K562 (cell line): ENCODE measurements at regions not wholly inside any gene's neighbourhood (a gene's known extent, or its start where the extent isn't known, plus 50 kb on each side); places are given as distances from the start of the nearest gene placed in this dataset.

Experiments used
- ATAC-seq: fragments of 200-7000 bp; cut with Tn5 transposase; 3 replicates; pipeline ENCODE4 v1.9.1; 2020; ENCODE audit warnings: moderate library complexity
- BruUV-seq: library from RNA; stranded (reverse); fragments of 400-500 nt; replicated peaks from 2 replicates; lab custom pipeline; 2021; lab: Mats Ljungman, UMichigan
- CTCF ChIA-PET: fragments of 300-600 bp; formaldehyde crosslinking; extraction: SDS; loops from one replicate; lab custom pipeline; 2021; ENCODE audit warnings: low intra/inter-chr PET ratio; lab: Yijun Ruan, JAX
- POLR2A ChIA-PET: fragments of 300-600, 350-650 bp; sonication (Branson Sonifier 250); formaldehyde crosslinking; extraction: SDS; loops from one replicate; lab custom pipeline; 2021; ENCODE audit warnings: antibody characterized with exemption, inconsistent platforms; lab: Yijun Ruan, JAX
- DNase-seq, 4 experiments: peaks; one replicate each; pipeline versions ENCODE4 v3.0.0 to v3.0.0-alpha.2; 2011 to 2018; ENCODE audit warnings: low spot score in 3 of 4, mixed read lengths in 3 of 4; ENCODE audit errors: extremely low read depth in 1 of 4
- FAIRE-seq: peaks from 2 replicates; lab custom pipeline; 2011; peaks lifted over from hg19 to GRCh38; lab: Jason Lieb, UNC
- H2AFZ ChIP-seq: 2 replicates; pipeline ENCODE4 v1.6.0; 2011; ENCODE audit warnings: low read depth, low read length, control low read depth, inconsistent platforms
- H3K27ac ChIP-seq: fragments of 200-600 bp; 3 replicates; pipeline ENCODE4 v1.8.0; 2011; ENCODE audit warnings: low read depth, mild to moderate bottlenecking, control low read depth, inconsistent platforms, low read length, moderate library complexity, mixed read lengths; ENCODE audit errors: extremely low read depth
- H3K27me3 ChIP-seq, 2 experiments: fragments of 300-600 bp in 1 of 2; 2 replicates in 1 of 2; 3 replicates in 1 of 2; pipeline versions ENCODE4 v1.6.0 to v1.8.0; 2011; ENCODE audit warnings: inconsistent platforms in 2 of 2, low read length in 2 of 2, mild to moderate bottlenecking in 1 of 2, mixed read lengths in 1 of 2, moderate library complexity in 1 of 2; ENCODE audit not compliant: control insufficient read depth in 2 of 2, insufficient read depth in 2 of 2
- H3K36me3 ChIP-seq: fragments of 300-600 bp; 3 replicates; pipeline ENCODE4 v1.8.0; 2011; ENCODE audit warnings: mild to moderate bottlenecking, low read length, inconsistent platforms; ENCODE audit not compliant: control insufficient read depth, insufficient read depth
- H3K4me1 ChIP-seq, 2 experiments: fragments of 200-600 bp in 1 of 2; replicated peaks in 1 of 2; 2 replicates in 1 of 2; 3 replicates in 1 of 2; pipeline versions ENCODE4 v1.5.1 to v1.8.0; 2011; ENCODE audit warnings: inconsistent platforms in 2 of 2, low read length in 2 of 2, mild to moderate bottlenecking in 1 of 2, mixed read lengths in 1 of 2, moderate library complexity in 1 of 2; ENCODE audit not compliant: control insufficient read depth in 2 of 2, insufficient read depth in 2 of 2
- H3K4me2 ChIP-seq: 2 replicates; pipeline ENCODE4 v1.6.1; 2011; ENCODE audit warnings: low read length, control low read depth, inconsistent platforms, mixed read lengths; ENCODE audit not compliant: insufficient read depth
- H3K4me3 ChIP-seq: fragments of 200-600 bp; sonication (generic), shearing (Covaris generic); 2 replicates; pipeline ENCODE4 v1.5.1; 2016; ENCODE audit warnings: control low read depth, inconsistent platforms
- H3K79me2 ChIP-seq: fragments of 200-600 bp; 3 replicates; pipeline ENCODE4 v1.8.0; 2011; ENCODE audit warnings: low read length, inconsistent platforms; ENCODE audit not compliant: control insufficient read depth, insufficient read depth
- H3K9ac ChIP-seq, 2 experiments: 2 replicates each; pipeline versions ENCODE4 v1.6.0 to v1.6.1; 2011; ENCODE audit warnings: low read depth in 2 of 2, low read length in 2 of 2, control low read depth in 1 of 2, inconsistent platforms in 1 of 2, mild to moderate bottlenecking in 1 of 2, mixed read lengths in 1 of 2; ENCODE audit not compliant: insufficient read depth in 1 of 2
- H3K9me1 ChIP-seq: one replicate; pipeline ENCODE4 v1.6.0; 2011; ENCODE audit warnings: inconsistent platforms, mild to moderate bottlenecking, low read length, moderate library complexity; ENCODE audit not compliant: control insufficient read depth, insufficient read depth
- H3K9me3 ChIP-seq: replicated peaks from 2 replicates; pipeline ENCODE4 v1.5.1; 2011; ENCODE audit warnings: low read depth, low read length, inconsistent platforms; ENCODE audit not compliant: control insufficient read depth, insufficient read depth
- H4K20me1 ChIP-seq: replicated peaks from 2 replicates; pipeline ENCODE4 v1.6.1; 2011; ENCODE audit warnings: low read length, inconsistent platforms, mixed read lengths; ENCODE audit not compliant: control insufficient read depth, insufficient read depth
- FOSL1 ChIP-seq: fragments of 200-800 bp; sonication (Bioruptor generic); conservative IDR thresholded peaks from 2 replicates; pipeline ENCODE4 v1.6.1; 2016; ENCODE audit warnings: missing genetic modification characterization, missing compliant biosample characterization
- HMG20B ChIP-seq: fragments of 250-450 bp; sonication (Bioruptor Pico); IDR thresholded peaks from 2 replicates; pipeline ENCODE4 v1.5.0; 2021; ENCODE audit warnings: mild to moderate bottlenecking
- ILF3 ChIP-seq: fragments of 450-650 bp; IDR thresholded peaks from 2 replicates; pipeline ENCODE4 v1.6.1; 2018; ENCODE audit warnings: antibody characterized with exemption, mild to moderate bottlenecking, moderate library complexity, borderline replicate concordance
- KAT7 ChIP-seq: sonication (generic); formaldehyde crosslinking; IDR thresholded peaks from 2 replicates; pipeline ENCODE4 v1.8.0; 2022; ENCODE audit warnings: missing genetic modification reagents, mild to moderate bottlenecking, borderline replicate concordance
- MEIS2 ChIP-seq: fragments of 450-650 bp; IDR thresholded peaks from 2 replicates; pipeline ENCODE4 v1.6.1; 2014; ENCODE audit warnings: mild to moderate bottlenecking; ENCODE audit not compliant: partially characterized antibody
- MTF1 ChIP-seq: fragments of 250-450 bp; sonication (Bioruptor Pico); IDR thresholded peaks from 2 replicates; pipeline ENCODE4 v1.9.0; 2021; ENCODE audit warnings: moderate library complexity, mild to moderate bottlenecking, inconsistent platforms, borderline replicate concordance
- MYBL2 ChIP-seq, 2 experiments: fragments of 450-650 bp in 1 of 2; sonication (generic) in 1 of 2; formaldehyde crosslinking in 1 of 2; IDR thresholded peaks; 2 replicates each; pipeline versions ENCODE4 v1.6.1 to v1.8.1; 2017 to 2022; ENCODE audit warnings: borderline replicate concordance in 1 of 2, inconsistent platforms in 1 of 2, low read depth in 1 of 2, mild to moderate bottlenecking in 1 of 2, missing genetic modification reagents in 1 of 2, moderate library complexity in 1 of 2
- NEUROD1 ChIP-seq: fragments of 150-350 bp; IDR thresholded peaks from 2 replicates; pipeline ENCODE4 v1.6.1; 2014; ENCODE audit warnings: borderline replicate concordance, low read length, low read depth; ENCODE audit not compliant: partially characterized antibody
- PHB2 ChIP-seq: fragments of 450-650 bp; IDR thresholded peaks from 2 replicates; pipeline ENCODE4 v1.6.1; 2017; ENCODE audit warnings: low read depth
- POLR2AphosphoS2 ChIP-seq: IDR thresholded peaks from 2 replicates; pipeline ENCODE4 v1.6.1; 2012; ENCODE audit warnings: low read length, improper control_type of control experiment
- RAD51 ChIP-seq: fragments of 450-650 bp; IDR thresholded peaks from 2 replicates; pipeline ENCODE4 v1.7.1; 2016; ENCODE audit warnings: low read depth, mild to moderate bottlenecking, borderline replicate concordance
- RBM15 ChIP-seq: fragments of 200-400 bp; formaldehyde crosslinking; IDR thresholded peaks from 2 replicates; pipeline ENCODE4 v1.6.1; 2018; ENCODE audit warnings: mild to moderate bottlenecking, low read length, moderate library complexity; ENCODE audit not compliant: insufficient read depth
- RBM17 ChIP-seq: fragments of 200-400 bp; formaldehyde crosslinking; IDR thresholded peaks from 2 replicates; pipeline ENCODE4 v1.6.1; 2017; ENCODE audit warnings: low read depth, mild to moderate bottlenecking, low read length, borderline replicate concordance
- SAFB ChIP-seq: fragments of 200-400 bp; formaldehyde crosslinking; IDR thresholded peaks from 2 replicates; pipeline ENCODE4 v1.6.1; 2017; ENCODE audit warnings: low read depth, low read length, borderline replicate concordance
- SMAD2 ChIP-seq: fragments of 150-350 bp; IDR thresholded peaks from 2 replicates; pipeline ENCODE4 v1.6.1; 2014; ENCODE audit warnings: low read depth, mild to moderate bottlenecking, low read length
- TCFL5 ChIP-seq: fragments of 250-450 bp; sonication (Bioruptor Pico); conservative IDR thresholded peaks from 2 replicates; pipeline ENCODE4 v1.6.1; 2021; ENCODE audit warnings: mild to moderate bottlenecking, moderate library complexity, matching md5 sums
- ZNF316 ChIP-seq: fragments of 450-650 bp; IDR thresholded peaks from 2 replicates; pipeline ENCODE4 v1.6.1; 2016
- in situ Hi-C: fragments of 300-500 bp; cut with MboI; formaldehyde crosslinking; loops from 4 replicates; pipeline ENCODE4 v1.15.0; 2018; ENCODE audit warnings: inconsistent platforms, mixed read lengths
- intact Hi-C: fragments of 100-400 bp; cut with micrococcal nuclease; formaldehyde crosslinking; loops from 2 replicates; pipeline ENCODE4 v1.14.2; 2022
- TF ChIP-seq, protein P1 (sequence below): fragments of 250-450 bp; sonication (Bioruptor Pico); IDR thresholded peaks from 2 replicates; pipeline ENCODE4 v1.5.0; 2020; ENCODE audit warnings: mild to moderate bottlenecking, borderline replicate concordance
- TF ChIP-seq, protein P2 (sequence below): sonication (generic); formaldehyde crosslinking; IDR thresholded peaks from 2 replicates; pipeline ENCODE4 v1.8.0; 2022; ENCODE audit warnings: missing genetic modification reagents, mild to moderate bottlenecking, borderline replicate concordance

DNA sequence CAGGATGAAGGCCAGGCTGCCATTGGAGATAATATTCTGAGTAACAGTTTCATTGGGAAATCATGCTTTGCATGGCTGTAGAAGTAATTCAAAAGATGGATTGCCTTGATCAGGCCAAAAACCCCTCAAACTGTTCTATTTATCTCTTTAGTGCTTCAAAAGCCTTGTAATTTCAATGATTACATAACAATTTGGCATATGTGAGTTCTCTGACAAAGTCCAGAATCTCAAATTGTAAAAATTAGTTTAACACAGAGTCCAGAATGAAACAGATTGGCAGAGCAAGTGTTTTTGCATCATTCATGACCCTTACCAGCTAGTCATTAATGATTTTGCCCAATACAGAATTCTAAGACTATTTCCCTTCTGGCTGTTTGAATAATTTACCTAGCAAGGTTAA is 347.3 kb downstream of the SPRY1 start:
- FAIRE-seq (no peak), DNase-seq (no peak), ATAC-seq (no peak)
- Histone ChIP-seq H3K36me3 (no peaks in the 10 kb centered on the region), H3K4me2 (no peak overlapping the region), H2AFZ (no peak overlapping the region), H3K9me1 (no peaks in the 10 kb centered on the region), H3K27me3 (no peaks in the 10 kb centered on the region), H3K27ac (no peak overlapping the region), H3K9ac (no peak overlapping the region), H4K20me1 (no peaks in the 10 kb centered on the region)
- BruUV-seq = no TSS peak
- POLR2A ChIA-PET = no interaction called here
- in situ Hi-C loops = no loop called here
- no peak for TF ChIP-seq RAD51
- TF ChIP-seq SAFB = no peak
- TF ChIP-seq MEIS2 = no peak
- no peak for TF ChIP-seq RBM15
- TF ChIP-seq HMG20B = no peak
- no peak for TF ChIP-seq POLR2AphosphoS2
- no peak for TF ChIP-seq ZNF316
- TF ChIP-seq SMAD2 = no peak
- TF ChIP-seq, protein P1, sequence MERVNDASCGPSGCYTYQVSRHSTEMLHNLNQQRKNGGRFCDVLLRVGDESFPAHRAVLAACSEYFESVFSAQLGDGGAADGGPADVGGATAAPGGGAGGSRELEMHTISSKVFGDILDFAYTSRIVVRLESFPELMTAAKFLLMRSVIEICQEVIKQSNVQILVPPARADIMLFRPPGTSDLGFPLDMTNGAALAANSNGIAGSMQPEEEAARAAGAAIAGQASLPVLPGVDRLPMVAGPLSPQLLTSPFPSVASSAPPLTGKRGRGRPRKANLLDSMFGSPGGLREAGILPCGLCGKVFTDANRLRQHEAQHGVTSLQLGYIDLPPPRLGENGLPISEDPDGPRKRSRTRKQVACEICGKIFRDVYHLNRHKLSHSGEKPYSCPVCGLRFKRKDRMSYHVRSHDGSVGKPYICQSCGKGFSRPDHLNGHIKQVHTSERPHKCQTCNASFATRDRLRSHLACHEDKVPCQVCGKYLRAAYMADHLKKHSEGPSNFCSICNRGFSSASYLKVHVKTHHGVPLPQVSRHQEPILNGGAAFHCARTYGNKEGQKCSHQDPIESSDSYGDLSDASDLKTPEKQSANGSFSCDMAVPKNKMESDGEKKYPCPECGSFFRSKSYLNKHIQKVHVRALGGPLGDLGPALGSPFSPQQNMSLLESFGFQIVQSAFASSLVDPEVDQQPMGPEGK (CRISPR knock-in tag) = no peak
- TF ChIP-seq RBM17 = no peak
- TF ChIP-seq MTF1 = no peak
- TF ChIP-seq TCFL5 (CRISPR knock-in tag) = no peak
- TF ChIP-seq, protein P2, sequence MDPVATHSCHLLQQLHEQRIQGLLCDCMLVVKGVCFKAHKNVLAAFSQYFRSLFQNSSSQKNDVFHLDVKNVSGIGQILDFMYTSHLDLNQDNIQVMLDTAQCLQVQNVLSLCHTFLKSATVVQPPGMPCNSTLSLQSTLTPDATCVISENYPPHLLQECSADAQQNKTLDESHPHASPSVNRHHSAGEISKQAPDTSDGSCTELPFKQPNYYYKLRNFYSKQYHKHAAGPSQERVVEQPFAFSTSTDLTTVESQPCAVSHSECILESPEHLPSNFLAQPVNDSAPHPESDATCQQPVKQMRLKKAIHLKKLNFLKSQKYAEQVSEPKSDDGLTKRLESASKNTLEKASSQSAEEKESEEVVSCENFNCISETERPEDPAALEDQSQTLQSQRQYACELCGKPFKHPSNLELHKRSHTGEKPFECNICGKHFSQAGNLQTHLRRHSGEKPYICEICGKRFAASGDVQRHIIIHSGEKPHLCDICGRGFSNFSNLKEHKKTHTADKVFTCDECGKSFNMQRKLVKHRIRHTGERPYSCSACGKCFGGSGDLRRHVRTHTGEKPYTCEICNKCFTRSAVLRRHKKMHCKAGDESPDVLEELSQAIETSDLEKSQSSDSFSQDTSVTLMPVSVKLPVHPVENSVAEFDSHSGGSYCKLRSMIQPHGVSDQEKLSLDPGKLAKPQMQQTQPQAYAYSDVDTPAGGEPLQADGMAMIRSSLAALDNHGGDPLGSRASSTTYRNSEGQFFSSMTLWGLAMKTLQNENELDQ (CRISPR knock-in tag) = no peak
- TF ChIP-seq ILF3 = no peak
- no peak for TF ChIP-seq NEUROD1
- no peak for TF ChIP-seq FOSL1 (tag)
- TF ChIP-seq MYBL2 (IDR thresholded peaks at IDR 0.05; ENCODE audit: low read depth) = no peak
- no peak for TF ChIP-seq MYBL2 (CRISPR knock-in tag; IDR thresholded peaks at IDR 0.05; ENCODE audit: borderline replicate concordance)
- no peak for TF ChIP-seq PHB2
- no peak for TF ChIP-seq KAT7 (CRISPR knock-in tag)
- TF ChIP-seq, all 486 proteins: peak for 0
- Histone ChIP-seq H3K4me1 (no peaks in the 10 kb centered on the region), H3K9me3 (no peaks in the 10 kb centered on the region), H3K4me3 (no peak overlapping the region), H3K79me2 (no peaks in the 10 kb centered on the region)
- CTCF ChIA-PET = no interaction called here
- intact Hi-C loops = no loop called here
